Suppressor macrophage (primary cell): ENCODE measurements at regions not wholly inside any gene's neighbourhood (a gene's known extent, or its start where the extent isn't known, plus 50 kb on each side); places are given as distances from the start of the nearest gene placed in this dataset.

Experiments used
- DNase-seq, 4 experiments: peaks; one replicate each; pipeline ENCODE4 v3.0.0-alpha.2; 2020 to 2022

GRCh38 chr11:40062616-40063015 is 1396.8 kb downstream of the LRRC4C start:
- DNase-seq, result no peak

DNA sequence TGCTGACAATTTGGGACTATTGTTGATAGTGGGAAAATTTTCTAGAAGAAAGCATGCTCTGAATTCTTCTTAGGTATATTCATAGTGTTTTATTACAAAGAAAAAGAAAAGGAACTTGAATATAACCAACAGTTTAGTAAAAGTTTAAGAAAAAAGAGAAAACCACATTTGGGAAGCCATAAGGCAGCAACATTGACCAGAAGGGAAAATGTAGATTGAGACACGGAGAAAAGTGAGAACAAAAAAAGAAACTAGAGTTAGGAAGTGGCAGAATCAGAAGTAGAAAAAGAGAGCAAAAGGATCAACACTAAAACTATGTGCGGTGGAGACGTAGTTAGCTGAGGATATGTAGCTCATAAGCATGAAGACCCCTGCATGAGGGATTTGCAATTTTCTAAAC is 1398.2 kb downstream of the LRRC4C start:
- DNase-seq, result no peak

DNA sequence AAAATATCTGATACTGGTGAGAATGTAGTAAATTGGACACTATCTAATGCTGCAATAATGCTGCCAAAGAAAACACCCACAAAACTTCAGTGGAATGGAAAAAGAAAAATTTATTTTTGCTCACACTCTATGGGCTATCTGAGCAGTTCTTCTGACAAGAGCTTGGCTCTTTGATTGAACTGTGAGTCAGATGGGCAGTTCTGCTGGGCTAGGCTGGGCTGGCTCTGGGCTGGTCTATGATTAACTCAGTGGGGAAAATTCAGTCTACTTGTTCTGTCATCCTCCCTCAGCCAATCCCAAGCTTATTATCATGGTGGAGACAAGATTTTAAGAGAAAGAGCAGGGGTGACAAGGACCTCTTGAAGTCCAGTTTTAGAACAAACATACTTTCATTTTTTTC is 1404.8 kb downstream of the LRRC4C start:
- DNase-seq, result no peak

DNA sequence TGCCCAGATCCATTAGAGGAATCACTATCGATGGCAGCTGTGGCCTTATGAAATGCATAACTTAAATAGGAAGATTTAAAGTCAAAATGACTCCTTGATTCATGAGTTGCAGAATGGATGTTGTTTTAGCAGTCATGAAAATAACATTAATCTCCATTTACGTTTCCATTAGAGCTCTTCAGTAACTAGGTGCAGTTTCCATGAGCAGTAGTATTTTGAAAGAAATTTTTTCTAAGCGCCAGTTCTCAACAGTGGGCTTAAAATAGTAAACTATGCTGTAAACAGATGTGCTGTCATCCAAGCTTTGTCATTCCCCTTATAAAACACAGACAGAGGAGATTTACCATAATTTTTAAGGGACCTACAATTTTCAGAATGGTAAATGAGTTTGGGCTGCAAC is 1414.1 kb downstream of the LRRC4C start:
- DNase-seq, result no peak

DNA sequence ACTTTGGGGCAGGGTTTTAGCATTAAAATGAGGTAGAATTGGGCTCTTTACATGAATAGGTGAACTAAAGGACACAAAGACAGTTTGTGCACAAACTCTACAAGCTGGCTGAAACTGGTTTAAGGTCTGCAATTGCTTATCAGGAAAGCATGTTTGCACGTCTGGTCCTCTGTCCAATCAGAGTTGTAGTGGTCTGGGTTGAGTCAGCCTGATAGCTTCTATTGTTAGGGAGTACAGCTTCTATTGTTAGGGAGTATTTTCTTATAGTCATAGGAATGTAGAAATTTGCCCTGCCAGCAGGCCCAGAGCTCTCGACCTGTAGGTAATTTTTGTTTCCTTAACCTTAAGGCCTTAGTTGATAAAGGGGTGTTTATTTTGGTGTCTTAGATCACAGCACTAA is 1422.4 kb downstream of the LRRC4C start:
- no peak for DNase-seq

- DNase-seq, result no peak
Measured at GRCh38 chr11:40032331-40032730, 1427.1 kb downstream of the LRRC4C start.

- DNase-seq, result no peak
Measured at GRCh38 chr11:40030867-40031266, 1428.6 kb downstream of the LRRC4C start.

GRCh38 chr11:40029391-40029790 is 1430.1 kb downstream of the LRRC4C start:
- DNase-seq, result no peak

- no peak for DNase-seq
Measured at GRCh38 chr11:40027720-40028119, 1431.7 kb downstream of the LRRC4C start.

DNA sequence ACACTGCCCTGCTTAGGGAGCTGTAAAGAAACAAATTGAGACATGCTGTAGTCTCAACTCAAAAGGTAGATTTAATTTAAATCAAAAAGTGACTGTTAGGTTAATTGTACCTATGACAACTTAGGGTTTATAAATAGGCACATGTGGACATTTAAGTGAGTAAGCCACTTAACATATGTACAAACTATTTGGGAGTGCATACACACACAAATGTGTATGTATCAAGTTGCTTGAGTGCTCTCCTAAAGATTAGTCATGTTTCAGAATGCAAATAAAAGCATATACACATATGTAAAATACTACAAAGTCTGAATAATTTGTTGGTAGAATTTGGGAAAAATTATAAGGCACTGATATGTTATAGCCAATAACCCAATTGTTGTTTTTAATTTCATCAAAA is 1435.7 kb downstream of the LRRC4C start:
- no peak for DNase-seq

GRCh38 chr11:40010011-40010410 is 1449.4 kb downstream of the LRRC4C start:
- no peak for DNase-seq

DNA sequence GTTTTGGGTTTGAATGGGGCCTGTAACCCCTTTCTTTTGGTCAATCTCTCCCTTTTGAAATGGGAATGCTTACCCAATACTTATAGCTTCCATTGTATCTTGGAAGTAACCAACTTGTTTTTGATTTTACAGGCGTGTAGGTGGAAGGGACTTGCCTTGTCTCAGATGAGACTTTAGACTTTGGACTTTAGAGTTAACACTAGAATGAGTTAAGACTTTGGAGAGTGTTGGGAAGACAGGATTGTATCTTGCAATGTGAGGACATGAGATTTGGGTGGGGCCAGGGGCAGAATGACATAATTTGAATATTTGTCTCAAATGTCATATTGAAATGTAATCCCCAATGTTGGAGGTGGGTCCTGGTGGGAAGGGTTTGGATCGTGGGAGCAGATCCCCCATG is 1466.9 kb downstream of the LRRC4C start:
- DNase-seq, result no peak

DNA sequence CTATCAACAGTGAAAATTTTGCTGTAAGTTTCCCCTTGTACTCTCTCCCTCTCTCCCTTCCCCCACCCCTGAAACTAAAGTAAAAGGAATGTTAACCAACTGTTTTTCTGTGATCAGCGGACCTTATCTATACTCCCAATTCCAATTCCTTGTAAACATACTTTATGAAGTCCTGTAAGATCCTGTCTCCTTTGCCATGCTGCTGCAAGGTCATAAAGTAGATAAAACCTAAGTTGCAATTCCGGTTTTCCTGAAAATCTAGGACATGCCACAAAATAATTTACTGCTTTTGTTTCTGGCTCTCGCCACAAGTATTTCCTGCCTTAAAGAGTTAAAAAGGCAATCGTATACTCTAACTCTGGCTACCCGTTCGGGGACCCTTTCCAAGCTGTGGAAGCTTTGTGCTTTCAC is 1469.0 kb downstream of the LRRC4C start:
- DNase-seq, result no peak

DNA sequence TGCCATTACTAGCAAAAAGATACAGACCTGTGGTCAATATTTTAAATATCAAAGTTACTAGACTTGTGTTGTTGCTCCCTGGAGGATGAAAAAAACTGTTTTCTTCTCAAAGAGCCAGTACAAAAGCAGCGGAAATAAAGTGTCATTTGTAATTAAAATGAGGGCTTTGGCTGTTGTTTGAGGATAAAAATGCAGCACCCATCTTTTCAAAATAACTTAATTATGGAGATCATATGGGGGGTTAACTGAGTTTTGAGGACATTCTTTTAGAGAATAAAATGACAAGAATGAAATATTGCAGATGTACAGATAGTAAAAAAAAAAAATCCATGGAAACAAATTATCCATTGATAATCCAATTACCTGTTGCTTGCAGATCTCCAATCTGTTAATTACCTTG is 1484.4 kb downstream of the LRRC4C start:
- no peak for DNase-seq

DNA sequence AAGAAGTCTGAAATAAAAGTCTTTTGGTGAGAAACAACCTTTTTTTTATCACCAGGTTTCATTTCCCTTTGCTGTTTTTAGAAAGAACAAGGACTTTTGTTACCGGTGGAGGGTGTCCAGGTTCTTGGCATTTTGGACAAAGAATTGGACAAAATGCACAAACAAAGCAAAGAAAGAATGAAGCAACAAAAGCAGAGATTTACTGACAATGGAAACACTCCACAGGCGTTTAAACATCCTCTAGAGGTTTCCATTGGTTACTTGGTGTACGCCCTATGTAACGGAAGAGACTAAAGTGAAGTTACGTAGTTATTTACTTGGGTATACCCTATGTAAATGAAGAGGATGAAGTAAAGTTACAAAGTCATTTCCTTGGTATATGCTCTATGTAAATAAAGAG is 1487.0 kb downstream of the LRRC4C start:
- DNase-seq, result no peak

GRCh38 chr11:39971938-39972337 is 1487.5 kb downstream of the LRRC4C start:
- DNase-seq, result no peak

DNA sequence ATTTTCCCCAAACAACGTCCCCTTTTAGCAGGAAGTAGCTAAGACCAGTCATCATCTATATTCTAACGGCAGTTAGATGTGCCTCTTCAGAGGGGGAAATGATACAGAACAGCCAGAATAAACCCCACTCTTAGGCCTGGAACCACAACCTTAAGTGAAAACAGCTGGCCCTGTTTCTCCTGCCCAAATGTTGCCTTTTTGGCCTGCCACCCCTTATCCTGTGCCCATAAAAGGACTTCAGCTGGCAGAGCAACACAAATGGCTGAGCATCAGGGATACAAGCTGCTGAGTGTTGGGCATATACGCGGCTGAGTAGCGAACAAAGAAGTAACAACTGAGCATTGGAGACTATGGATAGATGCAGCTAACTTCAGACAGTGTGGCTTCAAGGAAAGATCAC is 1491.4 kb downstream of the LRRC4C start:
- no peak for DNase-seq

- no peak for DNase-seq
Measured at GRCh38 chr11:39965701-39966100, 1493.8 kb downstream of the LRRC4C start.

GRCh38 chr11:39960206-39960605 is 1499.2 kb downstream of the LRRC4C start:
- no peak for DNase-seq

- no peak for DNase-seq
Measured at GRCh38 chr11:39932966-39933365, 1526.5 kb downstream of the LRRC4C start.

- no peak for DNase-seq
Measured at GRCh38 chr11:39917256-39917655, 1542.2 kb downstream of the LRRC4C start.

DNA sequence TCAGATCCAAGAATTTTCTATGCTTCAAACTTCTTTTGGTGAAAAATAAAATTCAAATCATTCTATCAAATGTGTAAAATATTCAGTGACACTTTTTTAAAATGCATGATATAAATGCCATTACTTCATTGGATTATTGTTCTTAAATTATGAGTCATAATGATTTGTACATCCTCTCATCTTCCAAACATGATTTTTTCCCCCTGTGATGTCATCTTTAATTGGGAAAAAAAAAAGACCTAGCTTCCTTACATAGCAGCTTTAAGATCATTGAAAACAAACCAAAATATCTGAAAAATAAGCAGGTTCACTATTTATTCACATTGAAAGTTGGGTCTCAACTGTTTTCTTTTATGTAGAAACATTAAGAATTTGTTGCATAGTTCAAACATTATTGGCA is 1549.4 kb downstream of the LRRC4C start:
- no peak for DNase-seq

DNA sequence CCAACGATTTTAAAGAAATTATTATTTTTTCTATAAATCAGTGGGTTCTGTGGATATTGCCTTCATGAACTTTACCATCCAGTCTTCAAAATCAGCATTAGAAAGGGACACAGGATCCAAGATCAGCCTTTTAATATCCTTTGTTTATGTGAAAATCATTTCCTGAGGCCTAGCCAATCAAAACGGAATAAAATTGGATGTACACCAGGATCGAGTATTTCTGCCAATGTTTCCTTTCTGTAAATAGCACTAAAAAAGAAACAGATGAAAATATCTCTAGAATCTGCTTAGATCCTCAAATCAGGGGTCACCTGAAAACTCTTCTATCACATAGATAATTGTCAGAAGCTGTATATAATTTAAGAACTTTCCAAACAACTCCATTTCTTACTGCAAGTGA is 1598.5 kb downstream of the LRRC4C start:
- DNase-seq, result no peak

- DNase-seq, result no peak
Measured at GRCh38 chr11:39817241-39817640, 1642.2 kb downstream of the LRRC4C start.

GRCh38 chr11:39810358-39810757 is 1649.1 kb downstream of the LRRC4C start:
- DNase-seq, result no peak

DNA sequence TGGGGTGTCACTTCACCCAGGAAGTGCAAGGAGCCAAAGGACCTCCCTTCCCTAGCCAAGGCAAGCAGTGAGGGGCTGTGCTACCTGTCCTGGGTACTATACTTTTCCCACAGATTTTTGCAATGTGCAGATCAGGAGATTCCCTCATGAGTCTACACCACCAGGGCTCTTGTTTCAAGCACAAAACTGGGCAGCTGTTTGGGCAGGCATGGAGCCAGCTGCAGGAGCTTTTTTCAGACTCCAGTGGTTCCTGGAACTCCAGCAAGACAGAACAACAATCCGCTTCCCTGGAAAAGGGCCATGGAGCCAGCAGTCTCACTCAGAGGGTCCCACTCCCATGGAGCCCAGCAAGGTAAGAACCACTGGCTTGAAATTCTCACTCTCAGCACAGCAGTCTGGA is 1649.6 kb downstream of the LRRC4C start:
- DNase-seq, result no peak
